ENCODE measurements at regions not wholly inside any gene's neighbourhood (a gene's known extent, or its start where the extent isn't known, plus 50 kb on each side); places are given as distances from the start of the nearest gene placed in this dataset.

GRCh38 chr1:101161619-101162018 lies 75.2 kb upstream of the S1PR1 start:
- TF ChIP-seq EZH2 (optimal IDR thresholded peaks at IDR 0.05; ENCODE audit: low read depth, low read length) (no peak), CTCF (IDR thresholded peaks at IDR 0.05; ENCODE audit: low read length) (no peak), EZH2phosphoT487 (IDR thresholded peaks at IDR 0.05; ENCODE audit: low read length) (no peak)

All from MM.1S (cell line).